ENCODE measurements at regions not wholly inside any gene's neighbourhood (a gene's known extent, or its start where the extent isn't known, plus 50 kb on each side); places are given as distances from the start of the nearest gene placed in this dataset.

GRCh38 chr11:82210011-82210410, 523.7 kb downstream of the FAM181B start:
- H3K36me3 ChIP-seq (ENCODE audit: insufficient read depth, low read length), result no peaks in the 10 kb centered on the region
- no peak overlapping the region for H2AFZ ChIP-seq (ENCODE audit: low read length)
- H3F3A ChIP-seq (ENCODE audit: insufficient read depth, low read length), result no peaks in the 10 kb centered on the region
- no peak overlapping the region for H3K4me3 ChIP-seq (ENCODE audit: low read depth, low read length, poor library complexity, severe bottlenecking)
- H3K9me2 ChIP-seq (ENCODE audit: low read depth, low read length), result no peaks in the 10 kb centered on the region
- H3K79me2 ChIP-seq (ENCODE audit: insufficient read depth, low read length), result no peaks in the 10 kb centered on the region
- H3K4me1 ChIP-seq (ENCODE audit: insufficient read depth, low read length, severe bottlenecking), result no peaks in the 10 kb centered on the region
- no peak overlapping the region for H3K4me2 ChIP-seq (ENCODE audit: low read length)
- no peaks in the 10 kb centered on the region for H4K20me1 ChIP-seq (ENCODE audit: insufficient read depth, low read length)
- no peaks in the 10 kb centered on the region for H3K9me3 ChIP-seq (ENCODE audit: low read length)
- no peaks in the 10 kb centered on the region for H3K27me3 ChIP-seq (ENCODE audit: insufficient read depth, low read length)
- no peak overlapping the region for H3K27ac ChIP-seq (ENCODE audit: low read depth, low read length, poor library complexity, severe bottlenecking)
- no peak overlapping the region for H3K9ac ChIP-seq (ENCODE audit: low read length)
- no peak for TF ChIP-seq CTCF (IDR thresholded peaks at IDR 0.05; ENCODE audit: low read length)
- no peak for TF ChIP-seq EZH2 (IDR thresholded peaks at IDR 0.05; ENCODE audit: borderline replicate concordance, low read length)

- TF ChIP-seq EZH2 (IDR thresholded peaks at IDR 0.05; ENCODE audit: borderline replicate concordance, low read length), result no peak
- H3K36me3 ChIP-seq (ENCODE audit: insufficient read depth, low read length), result no peaks in the 10 kb centered on the region
- H2AFZ ChIP-seq (ENCODE audit: low read length), result no peak overlapping the region
- no peaks in the 10 kb centered on the region for H4K20me1 ChIP-seq (ENCODE audit: insufficient read depth, low read length)
- H3K27me3 ChIP-seq (ENCODE audit: insufficient read depth, low read length), result no peaks in the 10 kb centered on the region
- H3K27ac ChIP-seq (ENCODE audit: low read depth, low read length, poor library complexity, severe bottlenecking), result no peak overlapping the region
- no peaks in the 10 kb centered on the region for H3F3A ChIP-seq (ENCODE audit: insufficient read depth, low read length)
- no peaks in the 10 kb centered on the region for H3K9me2 ChIP-seq (ENCODE audit: low read depth, low read length)
- no peak overlapping the region for H3K9ac ChIP-seq (ENCODE audit: low read length)
- H3K4me3 ChIP-seq (ENCODE audit: low read depth, low read length, poor library complexity, severe bottlenecking), result no peak overlapping the region
- H3K9me3 ChIP-seq (ENCODE audit: low read length), result no peaks in the 10 kb centered on the region
- no peaks in the 10 kb centered on the region for H3K79me2 ChIP-seq (ENCODE audit: insufficient read depth, low read length)
- H3K4me2 ChIP-seq (ENCODE audit: low read length), result no peak overlapping the region
- H3K4me1 ChIP-seq (ENCODE audit: insufficient read depth, low read length, severe bottlenecking), result no peaks in the 10 kb centered on the region
Observed at GRCh38 chr11:82195283-82195682, 538.4 kb downstream of the FAM181B start.

- Histone ChIP-seq H3K4me2 (ENCODE audit: low read length) (no peak overlapping the region), H3K4me3 (ENCODE audit: low read depth, low read length, poor library complexity, severe bottlenecking) (no peak overlapping the region)
Observed at GRCh38 chr11:82194521-82194920, 539.1 kb downstream of the FAM181B start.

More at GRCh38 chr11:82194521-82194920, 539.1 kb downstream of the FAM181B start:
- Histone ChIP-seq H3K79me2 (ENCODE audit: insufficient read depth, low read length) (no peaks in the 10 kb centered on the region), H3K9me2 (ENCODE audit: low read depth, low read length) (no peaks in the 10 kb centered on the region), H3K36me3 (ENCODE audit: insufficient read depth, low read length) (no peaks in the 10 kb centered on the region), H3F3A (ENCODE audit: insufficient read depth, low read length) (no peaks in the 10 kb centered on the region), H4K20me1 (ENCODE audit: insufficient read depth, low read length) (no peaks in the 10 kb centered on the region), H3K9ac (ENCODE audit: low read length) (no peak overlapping the region), H3K27ac (ENCODE audit: low read depth, low read length, poor library complexity, severe bottlenecking) (no peak overlapping the region), H3K27me3 (ENCODE audit: insufficient read depth, low read length) (no peaks in the 10 kb centered on the region), H3K4me1 (ENCODE audit: insufficient read depth, low read length, severe bottlenecking) (no peaks in the 10 kb centered on the region), H2AFZ (ENCODE audit: low read length) (no peak overlapping the region), H3K9me3 (ENCODE audit: low read length) (no peaks in the 10 kb centered on the region)
- no peak for TF ChIP-seq CTCF (IDR thresholded peaks at IDR 0.05; ENCODE audit: low read length)
- no peak for TF ChIP-seq EZH2 (IDR thresholded peaks at IDR 0.05; ENCODE audit: borderline replicate concordance, low read length)

Measured in OCI-LY1 (cell line).